Activated B cell treated with CpG ODN at 0.5 μM for 24 hours (primary cell): ENCODE measurements at regions not wholly inside any gene's neighbourhood (a gene's known extent, or its start where the extent isn't known, plus 50 kb on each side); places are given as distances from the start of the nearest gene placed in this dataset.

Source experiments
- ATAC-seq: fragments of 200-7000 bp; cut with Tn5 transposase; one replicate; pipeline ENCODE4 v1.10.0; 2021; ENCODE audit warnings: low read depth, mild to moderate bottlenecking, moderate library complexity
- CTCF ChIA-PET: fragments of 350-600 bp; sonication (Branson Sonifier 250); formaldehyde crosslinking; loops from one replicate; lab custom pipeline; 2021; ENCODE audit warnings: antibody characterized with exemption; lab: Charles Lee
- POLR2A ChIA-PET: fragments of 350-600 bp; sonication (Branson Sonifier 250); formaldehyde crosslinking; loops from one replicate; lab custom pipeline; 2021; ENCODE audit warnings: antibody characterized with exemption; lab: Charles Lee
- DNase-seq: peaks from one replicate; pipeline ENCODE4 v3.0.0; 2022
- H3K27ac Mint-ChIP-seq: one replicate; pipeline ENCODE4 v1.8.0; 2020; ENCODE audit warnings: mixed read lengths
- H3K27me3 Mint-ChIP-seq: one replicate; pipeline ENCODE4 v1.8.0; 2021; ENCODE audit warnings: mixed read lengths
- H3K36me3 Mint-ChIP-seq: one replicate; pipeline ENCODE4 v1.8.0; 2021; ENCODE audit warnings: low read depth, mixed read lengths
- H3K4me1 Mint-ChIP-seq: one replicate; pipeline ENCODE4 v1.8.0; 2021; ENCODE audit warnings: mixed read lengths
- H3K4me3 Mint-ChIP-seq: one replicate; pipeline ENCODE4 v1.8.0; 2020; ENCODE audit warnings: mild to moderate bottlenecking, mixed read lengths
- H3K9me3 Mint-ChIP-seq: one replicate; pipeline ENCODE4 v1.8.0; 2020; ENCODE audit warnings: mixed read lengths
- intact Hi-C: fragments of 100-400 bp; cut with micrococcal nuclease; formaldehyde crosslinking; loops from one replicate; pipeline ENCODE4 v1.15.1; 2024
- TF ChIP-seq, protein P1 (sequence below): fragments of 200-600 bp; IDR thresholded peaks from one replicate; pipeline ENCODE4 v1.8.0; 2022; ENCODE audit warnings: antibody characterized with exemption, mild to moderate bottlenecking

DNA sequence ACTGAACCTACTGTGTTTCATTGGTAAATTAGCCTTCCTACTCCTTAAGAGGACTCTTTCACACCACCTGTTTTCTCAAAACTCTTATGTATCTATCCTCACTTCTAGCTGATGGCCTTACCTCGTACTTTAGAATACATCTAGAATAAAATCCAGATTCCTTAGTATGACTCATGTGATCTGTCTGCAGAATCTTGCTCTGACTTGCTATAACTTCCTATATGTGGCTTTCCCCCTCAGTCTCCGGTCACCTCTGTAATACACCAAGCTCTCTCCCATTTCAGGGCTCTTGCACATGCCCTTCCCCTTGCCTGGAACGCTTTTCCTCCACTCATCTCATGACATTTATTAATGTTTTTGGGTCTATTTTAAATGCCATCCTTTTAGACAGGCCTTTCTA is 95.6 kb upstream of the LHCGR start:
- peaks cover 3% of the 10 kb centered on the region for H3K27me3 Mint-ChIP-seq
- no peak for ATAC-seq
- TF ChIP-seq, protein P1, sequence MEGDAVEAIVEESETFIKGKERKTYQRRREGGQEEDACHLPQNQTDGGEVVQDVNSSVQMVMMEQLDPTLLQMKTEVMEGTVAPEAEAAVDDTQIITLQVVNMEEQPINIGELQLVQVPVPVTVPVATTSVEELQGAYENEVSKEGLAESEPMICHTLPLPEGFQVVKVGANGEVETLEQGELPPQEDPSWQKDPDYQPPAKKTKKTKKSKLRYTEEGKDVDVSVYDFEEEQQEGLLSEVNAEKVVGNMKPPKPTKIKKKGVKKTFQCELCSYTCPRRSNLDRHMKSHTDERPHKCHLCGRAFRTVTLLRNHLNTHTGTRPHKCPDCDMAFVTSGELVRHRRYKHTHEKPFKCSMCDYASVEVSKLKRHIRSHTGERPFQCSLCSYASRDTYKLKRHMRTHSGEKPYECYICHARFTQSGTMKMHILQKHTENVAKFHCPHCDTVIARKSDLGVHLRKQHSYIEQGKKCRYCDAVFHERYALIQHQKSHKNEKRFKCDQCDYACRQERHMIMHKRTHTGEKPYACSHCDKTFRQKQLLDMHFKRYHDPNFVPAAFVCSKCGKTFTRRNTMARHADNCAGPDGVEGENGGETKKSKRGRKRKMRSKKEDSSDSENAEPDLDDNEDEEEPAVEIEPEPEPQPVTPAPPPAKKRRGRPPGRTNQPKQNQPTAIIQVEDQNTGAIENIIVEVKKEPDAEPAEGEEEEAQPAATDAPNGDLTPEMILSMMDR: no peak
- no peak overlapping the region for H3K27ac Mint-ChIP-seq
- intact Hi-C loops: no loop called here
- H3K36me3 Mint-ChIP-seq: no peaks in the 10 kb centered on the region
- H3K4me3 Mint-ChIP-seq: no peak overlapping the region
- POLR2A ChIA-PET: no interaction called here
- no peaks in the 10 kb centered on the region for H3K4me1 Mint-ChIP-seq
- no peak for DNase-seq
- H3K9me3 Mint-ChIP-seq: no peaks in the 10 kb centered on the region
- CTCF ChIA-PET: no interaction called here

GRCh38 chr2:48849770-48850169 is 94.2 kb upstream of the LHCGR start:
- intact Hi-C loops: no loop called here
- Mint-ChIP-seq H3K9me3 (no peaks in the 10 kb centered on the region), H3K27ac (no peak overlapping the region), H3K4me3 (no peak overlapping the region), H3K36me3 (no peaks in the 10 kb centered on the region), H3K4me1 (no peaks in the 10 kb centered on the region), H3K27me3 (peaks cover 2% of the 10 kb centered on the region)
- DNase-seq (no peak), ATAC-seq (no peak)
- CTCF ChIA-PET: no interaction called here
- TF ChIP-seq, protein P1: no peak
- POLR2A ChIA-PET: no interaction called here

DNA sequence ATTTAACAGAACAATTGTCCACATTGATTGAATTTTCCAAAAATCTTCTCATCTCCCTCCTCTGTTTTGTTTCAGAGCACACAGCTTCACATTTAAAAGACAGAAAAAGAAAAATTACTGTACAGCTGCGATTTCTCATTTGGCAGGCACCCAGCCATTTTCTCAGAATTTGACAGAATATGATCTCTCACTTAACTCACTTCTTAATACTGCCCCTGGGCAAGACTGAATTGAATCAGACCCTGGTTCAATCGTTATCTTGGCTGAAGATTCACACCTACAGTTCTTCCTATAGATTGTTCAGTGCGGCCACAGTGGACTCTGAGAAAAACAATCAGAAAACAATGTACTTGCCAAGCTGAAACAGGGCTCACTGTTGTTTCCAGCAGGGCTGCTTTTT is 90.2 kb upstream of the LHCGR start:
- no peak for DNase-seq
- Mint-ChIP-seq H3K4me1 (no peaks in the 10 kb centered on the region), H3K27me3 (peaks cover 1% of the 10 kb centered on the region), H3K36me3 (no peaks in the 10 kb centered on the region), H3K27ac (no peak overlapping the region), H3K4me3 (no peak overlapping the region), H3K9me3 (no peaks in the 10 kb centered on the region)
- ATAC-seq: no peak
- ChIA-PET POLR2A (no interaction called here), CTCF (no interaction called here)
- intact Hi-C loops: no loop called here
- TF ChIP-seq, protein P1: no peak

- Mint-ChIP-seq H3K27ac (no peak overlapping the region), H3K4me1 (no peaks in the 10 kb centered on the region), H3K27me3 (peaks cover 1% of the 10 kb centered on the region), H3K9me3 (no peaks in the 10 kb centered on the region), H3K36me3 (no peaks in the 10 kb centered on the region), H3K4me3 (no peak overlapping the region)
- TF ChIP-seq, protein P1: no peak
- POLR2A ChIA-PET: no interaction called here
- DNase-seq (no peak), ATAC-seq (no peak)
- intact Hi-C loops: no loop called here
- CTCF ChIA-PET: no interaction called here
Measured at GRCh38 chr2:48844417-48845155, 89.1 kb upstream of the LHCGR start.

GRCh38 chr2:48841126-48841525 is 85.6 kb upstream of the LHCGR start:
- intact Hi-C loops: no loop called here
- no peaks in the 10 kb centered on the region for H3K4me1 Mint-ChIP-seq
- TF ChIP-seq, protein P1: no peak
- POLR2A ChIA-PET: no interaction called here
- DNase-seq (no peak), ATAC-seq (no peak)
- no peak overlapping the region for H3K27ac Mint-ChIP-seq
- no peak overlapping the region for H3K4me3 Mint-ChIP-seq
- CTCF ChIA-PET: no interaction called here
- H3K36me3 Mint-ChIP-seq: no peaks in the 10 kb centered on the region
- peaks cover 2% of the 10 kb centered on the region for H3K9me3 Mint-ChIP-seq
- peaks cover 1% of the 10 kb centered on the region for H3K27me3 Mint-ChIP-seq
